Activated CD8-positive, alpha-beta memory T cell treated with anti-CD3 and anti-CD28 coated beads for 4 hours (primary cell): ENCODE measurements at regions not wholly inside any gene's neighbourhood (a gene's known extent, or its start where the extent isn't known, plus 50 kb on each side); places are given as distances from the start of the nearest gene placed in this dataset.
A peak's percentile ranks its signal among the peaks of the same experiment; 100 is the strongest.
"Not testable (repeated sequence)": the region's sequence is repeated elsewhere in the genome, so short reads cannot be mapped to it uniquely, and the experiment has no call there.

Source experiments
- DNase-seq, 2 donors: peaks; one replicate each; pipeline ENCODE4 v3.0.0-alpha.2; 2020; ENCODE audit warnings: low read depth in 2 of 2

- not testable (repeated sequence) for DNase-seq
These were observed 71.5 kb downstream of the WSB1 start for GRCh38 chr17:27365329-27365945.

- DNase-seq = no peak
These were observed 72.5 kb downstream of the WSB1 start for GRCh38 chr17:27366437-27366836.

GRCh38 chr17:27367121-27367981 is 73.4 kb downstream of the WSB1 start:
- DNase-seq = no peak

GRCh38 chr17:27368151-27368795 is 74.4 kb downstream of the WSB1 start:
- no peak for DNase-seq

GRCh38 chr17:27368980-27369379 is 75.1 kb downstream of the WSB1 start:
- no peak for DNase-seq

GRCh38 chr17:27370776-27371175 is 76.9 kb downstream of the WSB1 start:
- DNase-seq = no peak

- not testable (repeated sequence) for DNase-seq
These were observed 79.8 kb downstream of the WSB1 start for GRCh38 chr17:27373695-27374094.

- no peak for DNase-seq
These were observed 79.4 kb upstream of the KSR1 start for GRCh38 chr17:27376637-27377547.

GRCh38 chr17:27378482-27379175 is 77.6 kb upstream of the KSR1 start:
- no peak for DNase-seq

- DNase-seq = no peak
These were observed 76.2 kb upstream of the KSR1 start for GRCh38 chr17:27379888-27380533.

- DNase-seq = no peak
These were observed 75.7 kb upstream of the KSR1 start for GRCh38 chr17:27380551-27380950.

GRCh38 chr17:27381007-27381501 is 75.2 kb upstream of the KSR1 start:
- peak; percentile 40 to 58 for DNase-seq

GRCh38 chr17:27382025-27382424 is 74.2 kb upstream of the KSR1 start:
- DNase-seq = no peak

GRCh38 chr17:27384261-27384701 is 72.0 kb upstream of the KSR1 start:
- no peak for DNase-seq

- no peak for DNase-seq
These were observed 71.5 kb upstream of the KSR1 start for GRCh38 chr17:27384726-27385125.

GRCh38 chr17:27385626-27386025 is 70.6 kb upstream of the KSR1 start:
- DNase-seq = no peak

- no peak for DNase-seq
These were observed 69.8 kb upstream of the KSR1 start for GRCh38 chr17:27386206-27387075.

GRCh38 chr17:27389542-27390140 is 66.6 kb upstream of the KSR1 start:
- DNase-seq = no peak

- no peak for DNase-seq
These were observed 65.7 kb upstream of the KSR1 start for GRCh38 chr17:27390540-27390939.
